ENCODE measurements at regions not wholly inside any gene's neighbourhood (a gene's known extent, or its start where the extent isn't known, plus 50 kb on each side); places are given as distances from the start of the nearest gene placed in this dataset.

- no peak overlapping the region for H2BK20ac ChIP-seq (ENCODE audit: low read length)
- H3K4me1 ChIP-seq (replicated peaks in 1 of 4; ENCODE audit: control insufficient read depth in 3 of 4, insufficient read depth in 4 of 4, low read length in 3 of 4): no peaks in the 10 kb centered on the region
- no peak for FAIRE-seq
Measured at GRCh38 chr4:60800701-60801100, 399.4 kb upstream of the ADGRL3 start.

More at GRCh38 chr4:60800701-60801100, 399.4 kb upstream of the ADGRL3 start:
- no peak overlapping the region for H2AK5ac ChIP-seq (ENCODE audit: low read depth, low read length)
- H3K36me3 ChIP-seq (ENCODE audit: control insufficient read depth in 2 of 4, insufficient read depth in 4 of 4, low read length in 3 of 4): no peaks in the 10 kb centered on the region
- no peak overlapping the region for H3K56ac ChIP-seq (replicated peaks; ENCODE audit: insufficient read length, low read depth, low read length)
- ChIA-PET CTCF (ENCODE audit: partially characterized antibody) (no interaction called here), POLR2A (ENCODE audit: partially characterized antibody) (no interaction called here)
- H3K79me2 ChIP-seq (ENCODE audit: control insufficient read depth in 1 of 2, insufficient read depth in 2 of 2, low read length in 2 of 2): no peaks in the 10 kb centered on the region
- TF ChIP-seq CTCF (IDR thresholded peaks at IDR 0.05; ENCODE audit: control extremely low read depth in 1 of 3, insufficient read depth in 1 of 3, low read depth in 1 of 3, low read length in 3 of 3) (no peak), BRCA1 (IDR thresholded peaks at IDR 0.05; ENCODE audit: low read depth, low read length) (no peak), BCL11A (IDR thresholded peaks at IDR 0.05; ENCODE audit: low read depth in 2 of 2, low read length in 2 of 2) (no peak), EZH2 (IDR thresholded peaks at IDR 0.05; ENCODE audit: low read depth, low read length, severe bottlenecking) (no peak)
- no peak overlapping the region for H3K4me2 ChIP-seq (ENCODE audit: insufficient read depth in 1 of 2, low read depth in 2 of 2, low read length in 2 of 2)
- H2AFZ ChIP-seq (ENCODE audit: low read length): no peak overlapping the region
- H3K23ac ChIP-seq (ENCODE audit: insufficient read length): no peak overlapping the region
- no peak overlapping the region for H2BK5ac ChIP-seq (ENCODE audit: low read depth, low read length)
- no peak overlapping the region for H4K5ac ChIP-seq (ENCODE audit: insufficient read length, low read depth, low read length)
- H3K9me3 ChIP-seq (ENCODE audit: insufficient read depth in 2 of 2, low read depth in 1 of 2, low read length in 1 of 2): no peaks in the 10 kb centered on the region
- H3K9ac ChIP-seq (replicated peaks in 1 of 4; ENCODE audit: extremely low read depth in 1 of 4, low read depth in 3 of 4, low read length in 3 of 4): no peak overlapping the region
- H2BK120ac ChIP-seq (replicated peaks; ENCODE audit: low read depth, low read length): no peak overlapping the region
- H3K27ac ChIP-seq (ENCODE audit: low read depth, low read length): no peak overlapping the region
- H3K4ac ChIP-seq (replicated peaks; ENCODE audit: insufficient read length, low read depth, low read length): no peak overlapping the region
- DNase-seq (ENCODE audit: low read depth in 1 of 2, low spot score in 2 of 2): no peak
- no peak overlapping the region for H3K18ac ChIP-seq (ENCODE audit: extremely low read depth, low read length)
- WGBS, 2 experiments (ENCODE audit: extremely low coverage in 1 of 2, insufficient coverage in 1 of 2, insufficient read length in 1 of 2, insufficient replicate concordance in 2 of 2, low coverage in 1 of 2, low lambda C conversion rate in 2 of 2, missing lambda C conversion rate in 1 of 2): 88% methylated on average over 2 of the region's 2 CpGs; no CpG with 5 or more reads in 1 of the 2 experiments
- no peak overlapping the region for H2BK15ac ChIP-seq (ENCODE audit: low read length)
- H2BK12ac ChIP-seq (ENCODE audit: low read depth, low read length): no peak overlapping the region
- H4K91ac ChIP-seq (replicated peaks; ENCODE audit: insufficient read length, low read length): no peak overlapping the region
- H3K27me3 ChIP-seq (replicated peaks in 1 of 4; ENCODE audit: control insufficient read depth in 3 of 4, extremely low read depth in 1 of 4, insufficient read depth in 3 of 4, low read length in 3 of 4): no peaks in the 10 kb centered on the region
- H4K20me1 ChIP-seq (replicated peaks in 1 of 2; ENCODE audit: control insufficient read depth in 1 of 2, insufficient read depth in 2 of 2, low read length in 2 of 2): no peaks in the 10 kb centered on the region
- H3K14ac ChIP-seq (ENCODE audit: insufficient read length): no peak overlapping the region
- no peaks in the 10 kb centered on the region for H3K79me1 ChIP-seq (ENCODE audit: low read depth, low read length)
- no peaks in the 10 kb centered on the region for H3K23me2 ChIP-seq (ENCODE audit: low read depth, low read length)
- H4K8ac ChIP-seq (ENCODE audit: extremely low read depth, insufficient read depth, low read length): no peak overlapping the region
- H3K4me3 ChIP-seq (ENCODE audit: extremely low read depth in 1 of 4, insufficient read depth in 2 of 4, low read depth in 3 of 4, low read length in 4 of 4): no peak overlapping the region
